HG02759 (cell line): ENCODE measurements at regions not wholly inside any gene's neighbourhood (a gene's known extent, or its start where the extent isn't known, plus 50 kb on each side); places are given as distances from the start of the nearest gene placed in this dataset.
"Not testable (repeated sequence)": the region's sequence is repeated elsewhere in the genome, so short reads cannot be mapped to it uniquely, and the experiment has no call there.

ENCODE experiments used
- ATAC-seq: cut with Tn5 transposase; IDR thresholded peaks from one replicate; pipeline ENCODE4 v1.9.1; 2021; ENCODE audit warnings: mild to moderate bottlenecking, moderate library complexity; ENCODE audit not compliant: unreplicated experiment

- ATAC-seq = no peak
Measured at GRCh38 chr13:58597552-58597951, 966.0 kb downstream of the PCDH17 start.

DNA sequence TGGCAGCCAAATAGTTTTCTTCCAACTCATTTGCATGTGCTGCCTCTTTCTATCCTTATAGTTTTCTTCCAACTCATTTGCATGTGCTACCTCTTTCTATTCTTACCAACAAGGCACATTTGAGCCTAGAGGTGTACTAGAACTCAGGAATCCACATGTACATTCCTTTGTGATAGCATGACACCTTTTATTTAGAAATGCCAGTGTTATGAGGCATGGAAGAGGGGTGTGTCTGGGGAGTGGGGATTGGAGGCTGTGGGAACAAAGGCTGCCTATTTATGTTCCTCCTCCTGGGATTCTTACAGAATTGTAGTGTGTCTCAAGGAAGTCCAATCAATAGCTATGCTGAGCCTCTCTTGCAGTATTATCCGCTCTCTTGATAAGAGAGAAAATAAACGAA is 966.7 kb downstream of the PCDH17 start:
- ATAC-seq = no peak

DNA sequence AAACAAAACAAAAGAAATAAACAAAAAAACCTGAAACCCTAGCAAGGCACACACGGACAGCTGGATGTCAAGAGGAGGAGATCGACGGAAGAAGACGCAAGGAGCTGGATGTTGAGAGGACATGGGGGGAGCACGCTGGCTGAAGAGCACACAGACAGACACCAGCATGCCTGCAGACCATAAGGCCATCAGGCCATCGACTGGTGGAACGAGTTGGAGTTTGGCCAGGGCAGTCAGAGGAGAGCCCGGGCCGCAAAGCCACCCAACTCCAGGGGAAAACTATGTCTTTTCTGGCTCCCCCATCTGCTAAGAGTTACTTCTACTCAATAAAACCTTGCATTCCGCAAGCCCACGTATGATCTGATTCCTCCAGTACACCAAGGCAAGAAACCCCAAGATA is 979.6 kb downstream of the PCDH17 start:
- ATAC-seq = no peak

DNA sequence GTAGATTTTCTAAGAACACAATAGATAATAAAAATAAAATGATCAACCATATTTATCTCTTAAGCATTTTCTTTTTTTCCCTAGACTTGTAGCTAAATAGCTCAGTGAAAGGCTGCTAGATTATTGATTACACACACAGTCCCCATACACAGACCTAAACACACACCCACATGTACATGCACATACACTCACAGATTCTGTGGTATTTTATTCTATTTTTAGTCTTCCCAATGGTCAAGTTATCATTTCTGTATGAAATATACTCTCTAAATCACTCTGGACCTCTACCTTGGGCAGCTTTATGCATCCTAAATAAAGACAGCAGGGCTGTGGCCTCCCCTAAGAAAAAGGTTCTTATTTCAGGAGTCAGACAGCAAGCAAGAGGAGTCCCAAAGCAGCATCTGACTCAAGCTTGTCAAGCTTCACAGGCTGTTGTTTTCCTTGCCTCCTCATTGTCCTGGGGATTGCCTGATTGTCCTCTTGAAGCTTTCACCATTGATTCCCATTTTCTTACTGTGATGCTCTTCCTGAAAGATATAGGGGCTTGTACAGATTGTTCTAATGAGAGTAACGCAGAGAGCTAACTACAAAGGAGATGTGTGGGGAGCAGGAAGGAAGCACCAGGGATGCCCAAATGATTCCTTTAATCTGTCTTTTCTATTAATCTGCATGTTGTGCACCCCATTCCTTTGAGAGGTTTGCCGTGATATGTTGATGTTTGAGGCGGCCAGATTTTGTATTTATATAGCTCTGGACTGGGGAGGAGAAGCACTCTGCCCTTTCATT is 986.5 kb downstream of the PCDH17 start:
- ATAC-seq = no peak

DNA sequence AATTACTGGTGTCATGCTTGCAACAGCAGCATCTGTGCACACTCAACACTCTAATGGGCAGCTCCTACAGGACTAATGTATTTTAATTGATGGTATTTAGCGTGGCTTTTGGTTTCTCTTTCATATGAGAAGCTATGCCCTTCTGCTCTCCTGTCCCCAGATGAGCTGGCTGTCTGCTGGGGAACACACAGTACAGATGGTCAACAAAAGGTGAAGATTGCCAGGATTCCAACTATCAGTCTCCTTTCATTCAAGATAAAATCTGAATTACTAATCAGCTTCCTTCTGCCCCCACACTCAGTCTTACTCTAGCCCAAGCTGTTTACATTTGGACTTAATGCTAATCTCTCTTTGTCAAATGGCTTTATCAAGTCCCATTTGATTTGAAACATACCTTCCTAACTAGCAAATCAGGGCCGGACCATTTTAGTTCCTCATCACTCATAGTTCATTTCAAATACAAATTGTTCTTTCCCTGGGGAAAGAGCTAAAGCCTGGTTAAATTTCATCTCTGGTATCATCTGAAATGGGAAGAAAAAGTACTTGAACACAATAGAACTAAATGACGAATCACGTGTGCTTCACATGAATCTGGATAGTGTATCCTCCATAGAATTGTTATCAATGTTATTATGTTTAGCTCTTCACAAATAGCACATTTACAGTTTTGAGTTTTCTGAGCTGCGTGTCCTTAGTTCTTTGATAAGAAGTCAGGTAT is 988.0 kb downstream of the PCDH17 start:
- ATAC-seq = no peak

- no peak for ATAC-seq
Measured at GRCh38 chr13:58620176-58620575, 988.6 kb downstream of the PCDH17 start.

- ATAC-seq = no peak
Measured at GRCh38 chr13:58625703-58626389, 994.3 kb downstream of the PCDH17 start.

DNA sequence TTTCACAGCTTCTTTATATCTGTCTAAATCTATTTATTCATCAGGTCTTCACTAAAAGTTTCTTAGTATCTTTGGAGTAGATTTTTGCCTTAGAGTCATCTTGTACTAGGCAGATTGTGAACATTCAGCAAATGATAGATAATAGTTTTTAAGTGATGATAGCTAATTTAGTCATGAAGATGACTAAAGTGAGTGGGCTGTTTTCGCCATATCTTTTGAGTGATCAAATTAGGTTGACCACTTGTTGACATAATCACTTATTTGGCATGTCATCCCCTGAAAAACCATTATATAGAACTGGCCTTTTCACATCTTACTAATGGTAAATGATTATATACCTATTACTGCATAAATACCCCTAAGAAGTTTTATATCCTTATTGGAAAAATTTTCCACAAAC is 999.2 kb downstream of the PCDH17 start:
- ATAC-seq = no peak

DNA sequence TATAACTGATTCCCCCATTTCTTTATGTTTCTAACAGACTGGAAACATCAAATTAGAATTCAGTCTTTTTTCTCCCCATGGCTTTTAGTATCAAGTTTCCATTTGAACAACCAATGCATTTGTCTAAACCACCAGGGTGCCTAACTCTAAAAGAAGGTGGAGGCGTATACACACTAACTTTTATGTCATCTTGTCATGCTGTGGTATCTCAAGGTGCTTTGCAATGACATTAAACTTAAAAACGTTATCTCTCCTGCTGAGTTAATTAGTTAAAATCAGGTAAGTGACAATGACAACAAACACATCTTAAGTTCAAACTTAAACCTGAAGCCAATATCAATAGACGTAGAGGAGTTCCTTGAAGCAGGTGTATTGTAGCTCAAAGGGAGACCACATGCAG is 1001.7 kb downstream of the PCDH17 start:
- ATAC-seq = no peak

DNA sequence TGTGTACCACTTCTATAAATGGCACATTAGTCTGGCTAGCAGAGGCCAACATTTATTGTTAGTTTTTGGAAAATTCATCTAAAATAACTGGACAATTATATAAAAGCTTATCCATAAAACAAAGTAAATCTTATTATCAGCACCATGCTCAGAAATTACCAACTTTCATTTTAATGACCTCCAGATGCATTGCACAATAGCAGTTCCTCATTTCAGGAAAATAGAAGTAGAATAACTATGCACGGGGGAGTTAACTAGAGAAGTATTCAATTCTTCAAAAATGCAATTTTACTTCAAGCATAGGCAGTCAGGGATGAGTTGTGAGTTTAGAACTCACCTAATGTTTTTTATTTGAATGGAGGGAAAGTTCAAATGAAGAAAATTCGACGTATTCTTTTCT is 1023.5 kb downstream of the PCDH17 start:
- ATAC-seq = no peak

GRCh38 chr13:58660826-58661225 is 1029.3 kb downstream of the PCDH17 start:
- no peak for ATAC-seq

DNA sequence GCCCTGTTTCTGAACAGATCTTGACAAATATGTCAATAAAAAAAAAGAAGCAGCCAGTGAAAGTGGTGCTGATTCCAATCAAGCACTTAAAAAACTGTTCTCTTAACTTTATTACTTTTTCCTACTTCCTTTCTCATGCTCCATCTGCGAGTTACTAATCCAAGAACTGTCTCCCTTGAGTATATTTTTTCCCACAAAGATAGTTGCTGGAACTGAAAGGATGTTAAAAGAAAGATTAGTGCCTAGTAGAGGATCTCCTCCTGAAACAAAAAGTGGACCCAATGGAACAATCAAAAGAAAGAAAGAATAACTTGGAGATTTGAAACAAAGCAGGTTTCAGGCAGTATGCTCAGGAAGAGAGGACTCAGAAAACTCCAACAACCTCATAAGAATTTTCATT is 1034.8 kb downstream of the PCDH17 start:
- ATAC-seq = no peak

DNA sequence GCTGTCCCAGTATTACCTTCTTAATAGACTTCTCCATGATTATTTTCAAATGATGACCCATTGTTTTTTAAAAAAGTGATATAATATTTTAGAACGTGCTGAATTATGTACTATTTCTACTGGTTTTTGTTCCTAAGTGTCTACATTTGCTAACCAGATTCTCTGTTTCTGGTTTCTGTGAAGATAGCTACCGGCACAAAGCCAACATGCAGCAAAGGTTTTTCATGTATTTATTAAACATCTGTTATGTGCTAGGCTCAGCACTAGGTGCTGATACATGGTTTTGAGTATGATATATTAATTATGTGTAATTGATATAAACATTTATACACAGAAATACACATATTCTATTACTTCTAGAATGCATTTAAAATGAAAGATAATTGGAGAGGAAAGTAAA is 1035.6 kb downstream of the PCDH17 start:
- no peak for ATAC-seq

DNA sequence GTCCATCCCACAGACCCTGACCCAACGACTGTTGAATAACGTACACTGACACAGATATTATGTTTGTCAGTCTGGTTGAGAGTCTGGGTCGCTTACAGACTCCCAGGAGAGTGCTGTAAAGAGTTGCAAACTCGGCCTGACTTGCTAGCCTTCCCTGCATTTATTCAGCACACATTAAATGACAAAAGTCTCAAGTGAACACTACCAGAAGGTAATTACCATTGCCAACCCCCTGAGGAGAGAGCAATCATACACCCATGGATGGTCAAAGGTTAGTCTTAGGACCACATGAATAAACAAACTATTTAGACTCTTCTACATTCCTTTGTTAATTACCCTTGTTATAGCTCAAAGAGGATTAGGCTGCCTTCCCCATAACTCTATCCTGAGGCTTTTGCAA is 1048.6 kb downstream of the PCDH17 start:
- no peak for ATAC-seq

DNA sequence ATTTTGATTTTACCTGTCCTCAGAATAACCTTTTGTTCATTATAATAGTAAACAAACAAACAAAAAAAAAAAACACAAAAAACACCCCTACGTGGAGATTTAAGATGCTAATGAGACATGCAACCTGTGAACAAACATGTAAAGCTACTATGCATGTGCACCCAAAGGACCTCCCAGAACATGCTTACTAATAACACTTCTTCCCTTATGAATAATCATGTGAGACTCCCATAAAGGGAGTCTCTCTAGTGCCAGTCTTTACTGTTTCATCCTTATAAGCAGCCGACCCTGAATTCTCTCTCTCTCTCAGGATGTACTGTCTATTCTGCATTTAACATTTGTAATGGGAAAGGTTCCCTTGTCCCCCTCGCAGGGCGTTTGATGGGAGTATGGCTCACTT is 1051.1 kb downstream of the PCDH17 start:
- no peak for ATAC-seq

- no peak for ATAC-seq
Measured at GRCh38 chr13:58687148-58687547, 1055.6 kb downstream of the PCDH17 start.

DNA sequence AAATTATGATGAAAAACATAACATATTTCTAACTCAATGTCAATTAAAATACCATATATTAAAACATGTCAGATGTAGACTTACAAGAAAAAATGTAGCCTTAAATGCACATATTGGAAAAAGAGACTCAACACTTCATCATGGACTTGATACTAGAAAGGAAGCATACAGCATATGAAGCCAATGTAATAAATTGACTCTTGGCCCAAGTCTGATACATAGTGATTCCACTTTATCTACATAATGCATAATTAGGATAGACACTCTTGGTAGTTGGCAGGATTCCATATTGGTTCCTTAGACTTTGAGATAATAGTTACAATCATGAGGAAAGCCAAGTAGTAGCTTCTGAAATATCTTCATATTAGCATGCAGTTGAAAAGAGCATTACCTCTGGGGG is 1067.0 kb downstream of the PCDH17 start:
- ATAC-seq = no peak

GRCh38 chr13:58704953-58705352 is 1073.4 kb downstream of the PCDH17 start:
- no peak for ATAC-seq

GRCh38 chr13:58706421-58706820 is 1074.9 kb downstream of the PCDH17 start:
- no peak for ATAC-seq

- no peak for ATAC-seq
Measured at GRCh38 chr13:58712191-58712590, 1080.6 kb downstream of the PCDH17 start.

GRCh38 chr13:58714016-58714415 is 1082.5 kb downstream of the PCDH17 start:
- ATAC-seq = not testable (repeated sequence)

DNA sequence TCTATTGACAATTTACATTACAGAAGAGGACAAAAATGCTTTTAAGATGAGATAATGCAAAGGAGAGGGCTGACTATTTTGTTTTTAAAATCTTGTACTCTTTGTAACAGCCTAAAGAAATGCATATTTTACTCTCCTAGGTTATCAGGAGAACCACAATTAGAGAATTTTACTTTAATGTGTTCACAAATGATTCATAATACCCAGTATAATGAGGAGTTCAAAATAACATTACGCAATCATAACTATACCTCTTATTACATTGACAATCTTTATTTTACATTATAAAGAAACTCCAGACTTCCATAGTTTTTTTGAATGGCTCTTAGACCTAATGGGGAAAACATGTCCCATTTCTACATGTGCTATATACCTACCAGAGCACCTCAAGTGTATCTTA is 1089.7 kb downstream of the PCDH17 start:
- ATAC-seq = no peak
